ENCODE measurements at regions not wholly inside any gene's neighbourhood (a gene's known extent, or its start where the extent isn't known, plus 50 kb on each side); places are given as distances from the start of the nearest gene placed in this dataset.

DNA sequence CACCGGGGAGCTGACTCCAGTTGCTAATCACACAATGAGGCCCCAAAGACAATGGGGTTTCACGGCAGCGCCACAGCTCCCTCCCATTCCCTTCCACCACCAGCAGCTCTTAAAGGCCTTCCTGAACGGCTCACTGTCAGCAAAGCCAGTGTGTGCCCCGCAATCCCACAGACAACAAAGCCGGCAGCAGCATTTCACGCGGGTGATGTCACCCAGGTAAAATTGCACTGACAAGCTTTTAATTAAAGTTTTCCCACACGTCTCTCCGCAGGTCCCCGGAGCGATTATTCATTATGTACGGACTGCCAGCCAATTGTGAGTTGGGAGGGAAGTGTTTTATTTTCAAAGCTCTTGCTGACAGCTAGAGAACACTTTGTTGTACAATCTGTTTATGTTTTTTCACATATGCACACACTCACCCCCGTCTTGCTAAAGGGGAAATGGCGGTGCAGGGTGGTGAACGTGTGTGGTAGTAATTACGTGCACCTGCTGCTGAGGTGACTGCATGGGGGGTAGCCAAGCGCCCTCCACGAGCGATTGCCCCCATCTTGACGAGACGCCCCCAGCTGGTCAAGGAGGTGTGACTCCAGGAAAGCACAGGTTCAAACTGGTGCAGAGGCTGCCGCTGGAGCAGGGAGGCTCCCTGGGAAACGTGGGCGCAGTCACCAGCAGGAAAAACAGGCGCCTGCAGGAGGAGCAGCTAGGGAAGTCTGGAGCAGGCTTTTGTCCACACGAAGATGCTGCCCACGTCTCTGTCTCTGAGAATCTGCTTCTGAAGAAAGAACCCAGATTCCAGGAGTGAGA is 65.0 kb downstream of the IRX2 start:
- FAIRE-seq (no peak), DNase-seq (ENCODE audit: low read depth in 1 of 2, low spot score in 2 of 2) (no peak)
- Histone ChIP-seq H3K27ac (ENCODE audit: low read depth, low read length) (no peak overlapping the region), H3K79me2 (ENCODE audit: control insufficient read depth in 1 of 2, insufficient read depth in 2 of 2, low read length in 2 of 2) (no peaks in the 10 kb centered on the region), H3K4me1 (replicated peaks in 1 of 4; ENCODE audit: control insufficient read depth in 3 of 4, insufficient read depth in 4 of 4, low read length in 3 of 4) (peaks cover 0 to 4% (median 0%) of the 10 kb centered on the region in 4 experiments; a peak in 3 of 7 replicates), H2BK5ac (ENCODE audit: low read depth, low read length) (no peak overlapping the region; the same call in 1 of the 2 replicates), H3K4me2 (ENCODE audit: insufficient read depth in 1 of 2, low read depth in 2 of 2, low read length in 2 of 2) (no peak overlapping the region), H3K14ac (ENCODE audit: insufficient read length) (no peak overlapping the region), H3K23ac (ENCODE audit: insufficient read length) (no peak overlapping the region), H3K4me3 (ENCODE audit: extremely low read depth in 1 of 4, insufficient read depth in 2 of 4, low read depth in 3 of 4, low read length in 4 of 4) (no peak overlapping the region), H3K27me3 (replicated peaks in 1 of 4; ENCODE audit: control insufficient read depth in 3 of 4, extremely low read depth in 1 of 4, insufficient read depth in 3 of 4, low read length in 3 of 4) (no peaks in the 10 kb centered on the region; a peak in 1 of 7 replicates), H3K4ac (replicated peaks; ENCODE audit: insufficient read length, low read depth, low read length) (no peak overlapping the region), H3K9ac (replicated peaks in 1 of 4; ENCODE audit: extremely low read depth in 1 of 4, low read depth in 3 of 4, low read length in 3 of 4) (no peak overlapping the region), H4K91ac (replicated peaks; ENCODE audit: insufficient read length, low read length) (no peak overlapping the region), H2BK15ac (ENCODE audit: low read length) (no peak overlapping the region), H2BK20ac (ENCODE audit: low read length) (no peak overlapping the region), H2AK5ac (ENCODE audit: low read depth, low read length) (no peak overlapping the region), H3K36me3 (ENCODE audit: control insufficient read depth in 2 of 4, insufficient read depth in 4 of 4, low read length in 3 of 4) (no peaks in the 10 kb centered on the region), H2AFZ (ENCODE audit: low read length) (no peak overlapping the region), H3K23me2 (ENCODE audit: low read depth, low read length) (no peaks in the 10 kb centered on the region), H3K18ac (ENCODE audit: extremely low read depth, low read length) (no peak overlapping the region), H4K8ac (ENCODE audit: extremely low read depth, insufficient read depth, low read length) (0 out of 2 replicates have a peak overlapping the region, but pooled peaks have one; percentile 62), H2BK120ac (replicated peaks; ENCODE audit: low read depth, low read length) (no peak overlapping the region), H4K5ac (ENCODE audit: insufficient read length, low read depth, low read length) (no peak overlapping the region), H3K79me1 (ENCODE audit: low read depth, low read length) (no peaks in the 10 kb centered on the region), H3K56ac (replicated peaks; ENCODE audit: insufficient read length, low read depth, low read length) (no peak overlapping the region), H2BK12ac (ENCODE audit: low read depth, low read length) (no peak overlapping the region), H3K9me3 (ENCODE audit: insufficient read depth in 2 of 2, low read depth in 1 of 2, low read length in 1 of 2) (no peaks in the 10 kb centered on the region), H4K20me1 (replicated peaks in 1 of 2; ENCODE audit: control insufficient read depth in 1 of 2, insufficient read depth in 2 of 2, low read length in 2 of 2) (no peaks in the 10 kb centered on the region)
- ChIA-PET CTCF (ENCODE audit: partially characterized antibody) (interaction anchor here (0.7 to 2.2 kb wide), 9 partner anchors 9 to 571 kb away, joined by 3 to 7 read pairs (median 3); no protein-coding TSS in a partner anchor), POLR2A (ENCODE audit: partially characterized antibody) (no interaction called here)
- WGBS, 2 experiments (ENCODE audit: extremely low coverage in 1 of 2, insufficient coverage in 1 of 2, insufficient read length in 1 of 2, insufficient replicate concordance in 2 of 2, low coverage in 1 of 2, low lambda C conversion rate in 2 of 2, missing lambda C conversion rate in 1 of 2): 78% methylated on average over 28 of the region's 28 CpGs; no CpG with 5 or more reads in 1 of the 2 experiments
- TF ChIP-seq, protein P1, sequence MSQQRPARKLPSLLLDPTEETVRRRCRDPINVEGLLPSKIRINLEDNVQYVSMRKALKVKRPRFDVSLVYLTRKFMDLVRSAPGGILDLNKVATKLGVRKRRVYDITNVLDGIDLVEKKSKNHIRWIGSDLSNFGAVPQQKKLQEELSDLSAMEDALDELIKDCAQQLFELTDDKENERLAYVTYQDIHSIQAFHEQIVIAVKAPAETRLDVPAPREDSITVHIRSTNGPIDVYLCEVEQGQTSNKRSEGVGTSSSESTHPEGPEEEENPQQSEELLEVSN (IDR thresholded peaks at IDR 0.05): no peak
- peak; percentile 4 to 21; a peak in 1 of 4 replicates for TF ChIP-seq RAD21 (IDR thresholded peaks at IDR 0.05 in 1 of 2, conservative IDR thresholded peaks at IDR 0.05 in 1 of 2; ENCODE audit: low read depth in 2 of 2, low read length in 2 of 2)
- TF ChIP-seq, protein P2, sequence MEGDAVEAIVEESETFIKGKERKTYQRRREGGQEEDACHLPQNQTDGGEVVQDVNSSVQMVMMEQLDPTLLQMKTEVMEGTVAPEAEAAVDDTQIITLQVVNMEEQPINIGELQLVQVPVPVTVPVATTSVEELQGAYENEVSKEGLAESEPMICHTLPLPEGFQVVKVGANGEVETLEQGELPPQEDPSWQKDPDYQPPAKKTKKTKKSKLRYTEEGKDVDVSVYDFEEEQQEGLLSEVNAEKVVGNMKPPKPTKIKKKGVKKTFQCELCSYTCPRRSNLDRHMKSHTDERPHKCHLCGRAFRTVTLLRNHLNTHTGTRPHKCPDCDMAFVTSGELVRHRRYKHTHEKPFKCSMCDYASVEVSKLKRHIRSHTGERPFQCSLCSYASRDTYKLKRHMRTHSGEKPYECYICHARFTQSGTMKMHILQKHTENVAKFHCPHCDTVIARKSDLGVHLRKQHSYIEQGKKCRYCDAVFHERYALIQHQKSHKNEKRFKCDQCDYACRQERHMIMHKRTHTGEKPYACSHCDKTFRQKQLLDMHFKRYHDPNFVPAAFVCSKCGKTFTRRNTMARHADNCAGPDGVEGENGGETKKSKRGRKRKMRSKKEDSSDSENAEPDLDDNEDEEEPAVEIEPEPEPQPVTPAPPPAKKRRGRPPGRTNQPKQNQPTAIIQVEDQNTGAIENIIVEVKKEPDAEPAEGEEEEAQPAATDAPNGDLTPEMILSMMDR (IDR thresholded peaks at IDR 0.05; ENCODE audit: control extremely low read depth in 1 of 3, insufficient read depth in 1 of 3, low read depth in 1 of 3, low read length in 3 of 3): peak in 1 of 3 experiments; percentile 16; a peak in 1 of 4 replicates

All from H1 (cell line).